Stomach (tissue), 8 donors: ENCODE measurements at regions not wholly inside any gene's neighbourhood (a gene's known extent, or its start where the extent isn't known, plus 50 kb on each side); places are given as distances from the start of the nearest gene placed in this dataset.
A peak's percentile ranks its signal among the peaks of the same experiment; 100 is the strongest.

Experiments
- DNase-seq, 2 donors: peaks; one replicate each; pipeline versions ENCODE4 v3.0.0 to v3.0.0-alpha.2; 2013 to 2019
- H3K27ac ChIP-seq, 5 donors: fragments of 200-600 bp in 4 of 5; sonication (generic) in 4 of 5; one replicate each; pipeline ENCODE4 v1.5.1; 2013 to 2019; ENCODE audit warnings: mild to moderate bottlenecking in 1 of 5, moderate library complexity in 1 of 5
- H3K27me3 ChIP-seq, 3 donors: fragments of 200-600 bp; sonication (generic); one replicate each; pipeline ENCODE4 v1.5.1; 2017 to 2019; ENCODE audit warnings: mixed run types in 1 of 3
- H3K36me3 ChIP-seq, 4 donors: fragments of 200-600 bp; sonication (generic); 1 replicate in 3 of 4; 2 replicates in 1 of 4; pipeline ENCODE4 v1.5.1; 2016 to 2019
- H3K4me1 ChIP-seq, 4 donors: fragments of 200-600 bp; sonication (generic); one replicate each; pipeline ENCODE4 v1.5.1; 2016 to 2019
- H3K4me3 ChIP-seq, 4 donors: fragments of 200-600 bp; sonication (generic) in 3 of 4; one replicate each; pipeline ENCODE4 v1.5.1; 2016 to 2019; ENCODE audit warnings: mild to moderate bottlenecking in 1 of 4
- H3K9me3 ChIP-seq, 4 donors: fragments of 200-600 bp; sonication (generic); one replicate each; pipeline ENCODE4 v1.5.1; 2016 to 2019
- CTCF ChIP-seq, 7 experiments: fragments of 450-650 bp in 4 of 7; fragments of 200-600 bp in 3 of 7; sonication (generic) in 3 of 7; IDR thresholded peaks; one replicate each; pipeline ENCODE4 v1.5.1; 2016 to 2019; ENCODE audit warnings: antibody characterized with exemption in 7 of 7, control low read depth in 2 of 7, mild to moderate bottlenecking in 1 of 7
- EP300 ChIP-seq: sonication (generic); formaldehyde crosslinking; IDR thresholded peaks from one replicate; pipeline ENCODE4 v1.6.1; 2017; ENCODE audit warnings: antibody characterized with exemption
- POLR2A ChIP-seq, 4 donors: fragments of 450-650 bp; IDR thresholded peaks; one replicate each; pipeline ENCODE4 v1.6.1; 2016; ENCODE audit warnings: antibody characterized with exemption in 4 of 4, control low read depth in 2 of 4, mild to moderate bottlenecking in 1 of 4, moderate library complexity in 1 of 4
- POLR2AphosphoS5 ChIP-seq, 3 donors: sonication (generic); formaldehyde crosslinking; IDR thresholded peaks; one replicate each; pipeline ENCODE4 v1.6.1; 2016; ENCODE audit warnings: antibody characterized with exemption in 3 of 3
- WGBS, 5 donors: extraction: QIAGEN DNeasy Blood & Tissue Kit in 3 of 5; methylation state at CpG; one replicate each; pipeline versions ENCODE4 v1.1.5 to v1.1.7; 2013 to 2018; 5-methylcytosine and 5-hydroxymethylcytosine counted together
- intact Hi-C: fragments of 100-400 bp; cut with DNase I; formaldehyde crosslinking; loops from one replicate; pipeline ENCODE4 v1.15.1; 2023; ENCODE audit warnings: low total_unique reads
- donor health status: healthy with polysubstance abuse.
- donor health status: Bipolar disorder and iron deficiency.
- donor health status: healthy.

GRCh38 chr12:92446083-92446460 lies 256.7 kb upstream of the PLEKHG7 start:
- peak overlapping the region in 4 of 5 donors; percentile 23 to 69 (median 56) for H3K27ac ChIP-seq
- TF ChIP-seq POLR2AphosphoS5 (IDR thresholded peaks at IDR 0.05) (no peak), POLR2A (IDR thresholded peaks at IDR 0.05) (no peak), EP300 (no peak), CTCF (IDR thresholded peaks at IDR 0.05) (no peak)
- H3K4me3 ChIP-seq = no peak overlapping the region
- intact Hi-C loops = no loop called here
- DNase-seq = peak in 1 of 2 donors; percentile 57
- H3K4me1 ChIP-seq = peaks cover 0 to 11% (median 7%) of the 10 kb centered on the region in 4 donors
- no peaks in the 10 kb centered on the region for H3K27me3 ChIP-seq
- WGBS, 5 donors = 77 to 89% (median 86%) methylated on average over 1 of the region's 1 CpG
- no peaks in the 10 kb centered on the region for H3K36me3 ChIP-seq
- no peaks in the 10 kb centered on the region for H3K9me3 ChIP-seq

- H3K4me1 ChIP-seq = peaks cover 0 to 11% (median 7%) of the 10 kb centered on the region in 4 donors
- H3K27ac ChIP-seq = peak overlapping the region in 4 of 5 donors; percentile 23 to 69 (median 56)
- intact Hi-C loops = no loop called here
- H3K9me3 ChIP-seq = no peaks in the 10 kb centered on the region
- no peak for TF ChIP-seq EP300
- 61 to 77% (median 66%) methylated on average over 10 of the region's 10 CpGs for WGBS, 5 donors
- DNase-seq = peak in 1 of 2 donors; percentile 36
- H3K4me3 ChIP-seq = no peak overlapping the region
- H3K27me3 ChIP-seq = no peaks in the 10 kb centered on the region
- H3K36me3 ChIP-seq = no peaks in the 10 kb centered on the region
These were observed 257.3 kb upstream of the PLEKHG7 start for GRCh38 chr12:92445253-92446082.

GRCh38 chr12:92444763-92445162 lies 258.0 kb upstream of the PLEKHG7 start:
- Histone ChIP-seq H3K27me3 (no peaks in the 10 kb centered on the region), H3K36me3 (no peaks in the 10 kb centered on the region), H3K4me3 (no peak overlapping the region), H3K27ac (peak overlapping the region in 2 of 5 donors; percentile 59 to 69), H3K9me3 (no peaks in the 10 kb centered on the region), H3K4me1 (peaks cover 0 to 11% (median 7%) of the 10 kb centered on the region in 4 donors)
- DNase-seq = peak in 1 of 2 donors; percentile 35
- TF ChIP-seq POLR2AphosphoS5 (IDR thresholded peaks at IDR 0.05) (no peak), CTCF (IDR thresholded peaks at IDR 0.05) (no peak), EP300 (no peak), POLR2A (IDR thresholded peaks at IDR 0.05) (no peak)
- WGBS, 5 donors = 86 to 91% (median 88%) methylated on average over 9 of the region's 9 CpGs
- intact Hi-C loops = no loop called here

GRCh38 chr12:92442782-92443181 lies 260.0 kb upstream of the PLEKHG7 start:
- TF ChIP-seq EP300 = no peak
- TF ChIP-seq POLR2AphosphoS5 (IDR thresholded peaks at IDR 0.05) = no peak
- TF ChIP-seq CTCF (IDR thresholded peaks at IDR 0.05) = no peak
- TF ChIP-seq POLR2A (IDR thresholded peaks at IDR 0.05) = no peak
- H3K4me3 ChIP-seq = no peak overlapping the region
- H3K27me3 ChIP-seq = no peaks in the 10 kb centered on the region
- 88 to 91% (median 89%) methylated on average over 3 of the region's 3 CpGs for WGBS, 5 donors
- H3K9me3 ChIP-seq = no peaks in the 10 kb centered on the region
- no peak for DNase-seq
- intact Hi-C loops = no loop called here
- H3K27ac ChIP-seq = no peak overlapping the region
- no peaks in the 10 kb centered on the region for H3K36me3 ChIP-seq
- peaks cover 0 to 11% (median 7%) of the 10 kb centered on the region in 4 donors for H3K4me1 ChIP-seq

- H3K4me3 ChIP-seq = no peak overlapping the region
- 86 to 92% (median 91%) methylated on average over 4 of the region's 4 CpGs for WGBS, 5 donors
- intact Hi-C loops = no loop called here
These were observed 262.7 kb upstream of the PLEKHG7 start for GRCh38 chr12:92440072-92440471.

More at GRCh38 chr12:92440072-92440471, 262.7 kb upstream of the PLEKHG7 start:
- H3K4me1 ChIP-seq = peaks cover 0 to 2% (median 0%) of the 10 kb centered on the region in 4 donors
- TF ChIP-seq POLR2AphosphoS5 (IDR thresholded peaks at IDR 0.05) (no peak), POLR2A (IDR thresholded peaks at IDR 0.05) (no peak), EP300 (no peak), CTCF (IDR thresholded peaks at IDR 0.05) (no peak)
- H3K27me3 ChIP-seq = no peaks in the 10 kb centered on the region
- no peak overlapping the region for H3K27ac ChIP-seq
- no peaks in the 10 kb centered on the region for H3K9me3 ChIP-seq
- no peak for DNase-seq
- no peaks in the 10 kb centered on the region for H3K36me3 ChIP-seq
